ENCODE measurements at regions not wholly inside any gene's neighbourhood (a gene's known extent, or its start where the extent isn't known, plus 50 kb on each side); places are given as distances from the start of the nearest gene placed in this dataset.

DNA sequence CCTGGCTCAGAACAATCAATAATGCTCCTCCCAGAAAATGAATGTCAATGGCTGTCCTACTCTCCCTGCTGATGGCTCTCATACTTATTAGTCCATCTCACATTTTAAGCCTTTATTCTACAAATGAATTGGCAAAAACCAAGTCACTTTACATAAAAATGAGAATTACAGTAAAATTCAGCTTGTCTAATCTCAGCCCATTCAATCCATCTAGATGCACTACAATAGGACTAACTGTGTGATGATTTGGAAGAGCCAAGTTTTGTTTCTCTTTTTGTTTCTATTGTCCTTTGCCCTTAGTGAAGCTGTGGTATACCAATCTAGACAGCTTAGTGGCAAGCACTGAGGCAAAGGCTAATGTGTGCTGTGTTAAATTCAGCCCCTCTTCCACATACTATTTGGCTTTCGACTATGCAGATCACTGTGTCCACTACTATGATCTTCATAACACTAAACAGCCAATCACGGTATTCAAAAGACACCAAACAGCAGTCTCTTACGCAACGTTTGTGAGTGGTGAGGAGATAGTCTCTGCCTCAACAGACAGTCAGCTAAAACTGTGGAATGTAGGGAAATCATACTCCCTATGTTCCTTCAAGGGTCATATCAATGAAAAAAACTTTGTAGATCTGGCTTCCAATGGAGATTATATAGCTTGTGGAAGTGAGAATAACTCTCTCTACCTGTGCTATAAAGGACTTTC lies 140.8 kb upstream of the ZNF462 start:
- no peak overlapping the region for H3K18ac ChIP-seq (ENCODE audit: insufficient read length, low read depth, low read length)
- H2BK20ac ChIP-seq (ENCODE audit: low read depth, low read length, poor library complexity, severe bottlenecking) = no peak overlapping the region
- H2BK15ac ChIP-seq (ENCODE audit: low read depth, low read length) = no peak overlapping the region
- H2AFZ ChIP-seq (ENCODE audit: low read length) = no peak overlapping the region
- no peak overlapping the region for H3K23ac ChIP-seq (ENCODE audit: insufficient read length, low read depth, low read length)
- H2BK5ac ChIP-seq (ENCODE audit: insufficient read length, low read length) = no peak overlapping the region
- H3K9ac ChIP-seq (ENCODE audit: extremely low read depth, insufficient read length, low read length) = no peak overlapping the region
- no peaks in the 10 kb centered on the region for H3K23me2 ChIP-seq (ENCODE audit: insufficient read length, low read depth, low read length, poor library complexity, severe bottlenecking)
- H3K79me2 ChIP-seq (ENCODE audit: insufficient read depth, low read length) = no peaks in the 10 kb centered on the region
- peak overlapping the region in 1 of 3 experiments; percentile 13; a peak in 1 of 7 replicates for H3K27ac Mint-ChIP-seq
- no peak overlapping the region for H4K8ac ChIP-seq (replicated peaks; ENCODE audit: insufficient read length, low read depth, low read length)
- WGBS (ENCODE audit: extremely low coverage, insufficient read length, low lambda C conversion rate) = no CpG with 5 or more reads among the region's 4 CpGs
- no peak overlapping the region for H3K4me3 Mint-ChIP-seq
- H4K20me1 ChIP-seq (ENCODE audit: control insufficient read depth, insufficient read depth, insufficient read length) = no peaks in the 10 kb centered on the region
- no peaks in the 10 kb centered on the region; a peak in 1 of 5 replicates for H3K9me3 Mint-ChIP-seq
- H3K4me1 ChIP-seq (ENCODE audit: insufficient read depth, low read length) = peaks cover 7% of the 10 kb centered on the region; the same call in 1 of the 2 replicates
- no peak overlapping the region for H3K27ac ChIP-seq (ENCODE audit: insufficient read length, low read depth, low read length)
- H2AK5ac ChIP-seq (ENCODE audit: insufficient read length, low read length) = no peak overlapping the region
- no peak for DNase-seq
- H3K36me3 Mint-ChIP-seq (ENCODE audit: insufficient read depth in 1 of 3, low read depth in 3 of 3) = peaks cover 0 to 4% (median 0%) of the 10 kb centered on the region in 3 experiments; a peak in 1 of 7 replicates
- H4K91ac ChIP-seq (ENCODE audit: insufficient read length, low read depth, low read length) = no peak overlapping the region
- H2BK12ac ChIP-seq (ENCODE audit: insufficient read length, low read depth, low read length) = no peak overlapping the region
- H3K27me3 ChIP-seq (ENCODE audit: insufficient read depth, low read length) = no peaks in the 10 kb centered on the region
- no peak overlapping the region for H3K4me2 ChIP-seq (ENCODE audit: insufficient read depth, insufficient read length, low read length)
- H2BK120ac ChIP-seq (ENCODE audit: low read depth, low read length, poor library complexity, severe bottlenecking) = no peak overlapping the region
- H3K4ac ChIP-seq (ENCODE audit: low read depth, low read length) = no peak overlapping the region
- no peak overlapping the region for H4K5ac ChIP-seq (ENCODE audit: insufficient read length, low read depth, low read length)
- no peak overlapping the region for H3K56ac ChIP-seq (ENCODE audit: insufficient read length, low read depth, low read length)
- no peak overlapping the region for H3K14ac ChIP-seq (ENCODE audit: insufficient read depth, low read length)
- no peaks in the 10 kb centered on the region for H3K79me1 ChIP-seq (ENCODE audit: insufficient read depth, low read depth, low read length, poor library complexity, severe bottlenecking)
- H3K9me3 ChIP-seq (ENCODE audit: control insufficient read depth, low read depth, low read length) = no peaks in the 10 kb centered on the region
- H3T11ph ChIP-seq (ENCODE audit: low read length) = no peak overlapping the region
- TF ChIP-seq, protein P1, sequence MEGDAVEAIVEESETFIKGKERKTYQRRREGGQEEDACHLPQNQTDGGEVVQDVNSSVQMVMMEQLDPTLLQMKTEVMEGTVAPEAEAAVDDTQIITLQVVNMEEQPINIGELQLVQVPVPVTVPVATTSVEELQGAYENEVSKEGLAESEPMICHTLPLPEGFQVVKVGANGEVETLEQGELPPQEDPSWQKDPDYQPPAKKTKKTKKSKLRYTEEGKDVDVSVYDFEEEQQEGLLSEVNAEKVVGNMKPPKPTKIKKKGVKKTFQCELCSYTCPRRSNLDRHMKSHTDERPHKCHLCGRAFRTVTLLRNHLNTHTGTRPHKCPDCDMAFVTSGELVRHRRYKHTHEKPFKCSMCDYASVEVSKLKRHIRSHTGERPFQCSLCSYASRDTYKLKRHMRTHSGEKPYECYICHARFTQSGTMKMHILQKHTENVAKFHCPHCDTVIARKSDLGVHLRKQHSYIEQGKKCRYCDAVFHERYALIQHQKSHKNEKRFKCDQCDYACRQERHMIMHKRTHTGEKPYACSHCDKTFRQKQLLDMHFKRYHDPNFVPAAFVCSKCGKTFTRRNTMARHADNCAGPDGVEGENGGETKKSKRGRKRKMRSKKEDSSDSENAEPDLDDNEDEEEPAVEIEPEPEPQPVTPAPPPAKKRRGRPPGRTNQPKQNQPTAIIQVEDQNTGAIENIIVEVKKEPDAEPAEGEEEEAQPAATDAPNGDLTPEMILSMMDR (conservative IDR thresholded peaks at IDR 0.05) = no peak
- no peaks in the 10 kb centered on the region for H3K27me3 Mint-ChIP-seq (ENCODE audit: low read depth)
- peaks cover 13 to 17% of the 10 kb centered on the region in 2 experiments for H3K4me1 Mint-ChIP-seq

Data from H9 (cell line).